GM23338 (cell line): ENCODE measurements at regions not wholly inside any gene's neighbourhood (a gene's known extent, or its start where the extent isn't known, plus 50 kb on each side); places are given as distances from the start of the nearest gene placed in this dataset.

ENCODE experiments used
- ATAC-seq: fragments of 200-7000 bp; cut with Tn5 transposase; 3 replicates; pipeline ENCODE4 v1.9.1; 2020
- DNase-seq: peaks from one replicate; pipeline ENCODE4 v3.0.0-alpha.2; 2015; ENCODE audit warnings: low spot score
- H2AFZ ChIP-seq: fragments of 200-600 bp; sonication (generic); 2 replicates; pipeline ENCODE4 v1.8.0; 2016; ENCODE audit warnings: antibody characterized with exemption, mild to moderate bottlenecking, moderate library complexity
- H3F3A ChIP-seq: fragments of 200-600 bp; sonication (generic); replicated peaks from 2 replicates; pipeline ENCODE4 v1.8.0; 2017; ENCODE audit warnings: antibody characterized with exemption, mixed run types, low read depth
- H3K27ac ChIP-seq: fragments of 200-600 bp; sonication (generic); 2 replicates; pipeline ENCODE4 v1.6.1; 2016; ENCODE audit warnings: low read depth
- H3K27me3 ChIP-seq: fragments of 200-600 bp; sonication (generic); 2 replicates; pipeline ENCODE4 v1.8.0; 2016; ENCODE audit warnings: mild to moderate bottlenecking, mixed run types, moderate library complexity; ENCODE audit not compliant: insufficient read depth
- H3K36me3 ChIP-seq: fragments of 200-600 bp; sonication (generic); 2 replicates; pipeline ENCODE4 v1.8.0; 2016; ENCODE audit warnings: mild to moderate bottlenecking; ENCODE audit not compliant: insufficient read depth
- H3K4me1 ChIP-seq: fragments of 200-600 bp; sonication (generic); 2 replicates; pipeline ENCODE4 v1.8.0; 2016; ENCODE audit warnings: mild to moderate bottlenecking, moderate library complexity; ENCODE audit not compliant: insufficient read depth
- H3K4me2 ChIP-seq: fragments of 200-600 bp; sonication (generic); 2 replicates; pipeline ENCODE4 v1.7.1; 2017; ENCODE audit warnings: mixed run types
- H3K4me3 ChIP-seq: fragments of 200-600 bp; sonication (generic); 2 replicates; pipeline ENCODE4 v1.6.1; 2016; ENCODE audit warnings: mixed run types
- H3K79me2 ChIP-seq: fragments of 200-600 bp; sonication (generic); replicated peaks from 2 replicates; pipeline ENCODE4 v1.8.0; 2017; ENCODE audit warnings: mild to moderate bottlenecking; ENCODE audit not compliant: insufficient read depth
- H3K9me2 ChIP-seq: fragments of 200-600 bp; sonication (generic); 2 replicates; pipeline ENCODE4 v1.8.0; 2017; ENCODE audit not compliant: insufficient read depth
- H4K20me1 ChIP-seq: fragments of 200-600 bp; sonication (generic); replicated peaks from 2 replicates; pipeline ENCODE4 v1.8.0; 2017; ENCODE audit warnings: mild to moderate bottlenecking; ENCODE audit not compliant: insufficient read depth
- H3K27ac Mint-ChIP-seq: 2 replicates; pipeline ENCODE4 v1.8.0; 2020; ENCODE audit warnings: inconsistent platforms, mild to moderate bottlenecking, moderate library complexity, mixed read lengths
- H3K27me3 Mint-ChIP-seq: 3 replicates; pipeline ENCODE4 v1.8.0; 2022; ENCODE audit warnings: low read depth, mild to moderate bottlenecking, moderate library complexity, mixed read lengths, inconsistent platforms; ENCODE audit not compliant: insufficient read depth, poor library complexity
- H3K36me3 Mint-ChIP-seq: 3 replicates; pipeline ENCODE4 v1.8.0; 2021; ENCODE audit warnings: low read depth, mild to moderate bottlenecking, inconsistent platforms, moderate library complexity, mixed read lengths
- H3K4me1 Mint-ChIP-seq: 3 replicates; pipeline ENCODE4 v1.8.0; 2020; ENCODE audit warnings: mild to moderate bottlenecking, inconsistent platforms, mixed read lengths
- H3K4me3 Mint-ChIP-seq: 3 replicates; pipeline ENCODE4 v1.8.0; 2021; ENCODE audit warnings: moderate library complexity, mild to moderate bottlenecking, inconsistent platforms, mixed read lengths
- H3K9me3 Mint-ChIP-seq: 3 replicates; pipeline ENCODE4 v1.8.0; 2020; ENCODE audit warnings: moderate library complexity, mild to moderate bottlenecking, inconsistent platforms, mixed read lengths
- CTCF ChIP-seq, 2 experiments: fragments of 200-600 bp in 1 of 2; sonication (generic) in 1 of 2; conservative IDR thresholded peaks; 2 replicates each; pipeline versions ENCODE4 v1.5.1 to v1.6.1; 2016 to 2017; ENCODE audit warnings: antibody characterized with exemption in 2 of 2, low read depth in 2 of 2, mild to moderate bottlenecking in 2 of 2, moderate library complexity in 1 of 2
- ETS1 ChIP-seq: IDR thresholded peaks from 2 replicates; pipeline ENCODE4 v1.6.1; 2016; ENCODE audit warnings: antibody characterized with exemption
- EZH2 ChIP-seq: fragments of 200-600 bp; sonication (generic); IDR thresholded peaks from one replicate; pipeline ENCODE4 v1.8.0; 2017; ENCODE audit warnings: antibody characterized with exemption, mild to moderate bottlenecking, low read depth; ENCODE audit not compliant: unreplicated experiment
- EZH2phosphoT487 ChIP-seq: fragments of 200-600 bp; sonication (generic); IDR thresholded peaks from one replicate; pipeline ENCODE4 v1.8.1; 2018; ENCODE audit warnings: antibody characterized with exemption; ENCODE audit not compliant: unreplicated experiment
- JUNB ChIP-seq: IDR thresholded peaks from one replicate; pipeline ENCODE4 v1.6.1; 2016; ENCODE audit warnings: antibody characterized with exemption; ENCODE audit not compliant: unreplicated experiment
- NANOG ChIP-seq: IDR thresholded peaks from 2 replicates; pipeline ENCODE4 v1.6.1; 2016; ENCODE audit warnings: antibody characterized with exemption, borderline replicate concordance
- REST ChIP-seq: IDR thresholded peaks from one replicate; pipeline ENCODE4 v1.6.1; 2018; ENCODE audit warnings: antibody characterized with exemption; ENCODE audit not compliant: unreplicated experiment
- ZNF114 ChIP-seq: fragments of 250-450 bp; sonication (Bioruptor Pico); IDR thresholded peaks from 2 replicates; pipeline ENCODE4 v1.5.0; 2020; ENCODE audit warnings: mild to moderate bottlenecking, moderate library complexity
- ZNF331 ChIP-seq: fragments of 250-450 bp; sonication (Bioruptor Pico); IDR thresholded peaks from 2 replicates; pipeline ENCODE4 v1.5.0; 2020; ENCODE audit warnings: low read depth, mild to moderate bottlenecking, moderate library complexity

GRCh38 chr18:76691800-76692199, 130.6 kb upstream of the ZNF236 start (continued):
- no peak for TF ChIP-seq ZNF331 (CRISPR knock-in tag)
- TF ChIP-seq ZNF114, result no peak
- no peak for TF ChIP-seq JUNB
- no peak for TF ChIP-seq REST
- no peak for TF ChIP-seq ETS1
- no peak for TF ChIP-seq NANOG
- no peak for TF ChIP-seq CTCF (conservative IDR thresholded peaks at IDR 0.05; ENCODE audit: low read depth in 2 of 2)
- no peak for TF ChIP-seq EZH2phosphoT487
- TF ChIP-seq EZH2, result no peak

GRCh38 chr18:76689646-76690264, 132.6 kb upstream of the ZNF236 start:
- no peaks in the 10 kb centered on the region for H3K36me3 ChIP-seq
- Mint-ChIP-seq H3K27me3 (peaks cover 8% of the 10 kb centered on the region), H3K27ac (no peak overlapping the region), H3K9me3 (peaks cover 8% of the 10 kb centered on the region; the same call in 1 of the 3 replicates), H3K36me3 (peaks cover 6% of the 10 kb centered on the region; the same call in 2 of the 3 replicates), H3K4me3 (no peak overlapping the region), H3K4me1 (peaks cover 34% of the 10 kb centered on the region)
- ATAC-seq (no peak), DNase-seq (peak; percentile 33)
- H3K4me2 ChIP-seq, result no peak overlapping the region
- H4K20me1 ChIP-seq, result no peaks in the 10 kb centered on the region
- TF ChIP-seq CTCF (conservative IDR thresholded peaks at IDR 0.05; ENCODE audit: low read depth in 2 of 2), result peak; percentile 33 to 41; a peak in 3 of 4 replicates
- no peak for TF ChIP-seq NANOG
- H3K27ac ChIP-seq, result no peak overlapping the region
- 0 out of 2 replicates have a peak, but pooled peaks cover 3% of the 10 kb centered on the region for H3F3A ChIP-seq
- 0 out of 2 replicates have a peak, but pooled peaks cover 9% of the 10 kb centered on the region for H3K4me1 ChIP-seq
- H3K4me3 ChIP-seq, result no peak overlapping the region
- no peaks in the 10 kb centered on the region for H3K27me3 ChIP-seq
- peak overlapping the region; percentile 28; the same call in 1 of the 2 replicates for H2AFZ ChIP-seq
- no peaks in the 10 kb centered on the region for H3K79me2 ChIP-seq
- no peaks in the 10 kb centered on the region for H3K9me2 ChIP-seq
